NT2/D1 (cell line): ENCODE measurements at regions not wholly inside any gene's neighbourhood (a gene's known extent, or its start where the extent isn't known, plus 50 kb on each side); places are given as distances from the start of the nearest gene placed in this dataset.

Source experiments
- YY1 ChIP-seq: IDR thresholded peaks from 2 replicates; pipeline ENCODE4 v1.6.1; 2011; ENCODE audit not compliant: insufficient read length, insufficient read depth
- ZNF274 ChIP-seq: IDR thresholded peaks from 2 replicates; pipeline ENCODE4 v1.6.1; 2011; ENCODE audit warnings: mild to moderate bottlenecking, low read depth, low read length

GRCh38 chr3:74539876-74540275 is 74.6 kb downstream of the CNTN3 start:
- TF ChIP-seq ZNF274 (no peak), YY1 (no peak)
